ENCODE measurements at regions not wholly inside any gene's neighbourhood (a gene's known extent, or its start where the extent isn't known, plus 50 kb on each side); places are given as distances from the start of the nearest gene placed in this dataset.
A peak's percentile ranks its signal among the peaks of the same experiment; 100 is the strongest.

- DNase-seq (ENCODE audit: low spot score in 2 of 2) (no peak), ATAC-seq (peak; percentile 73 to 86)
- Mint-ChIP-seq H3K27ac (no peak overlapping the region), H3K9me3 (peaks cover 0 to 5% of the 10 kb centered on the region in 2 donors), H3K36me3 (peaks cover 18 to 24% of the 10 kb centered on the region in 2 donors)
Observed at GRCh38 chr4:4693258-4693657, 151.4 kb upstream of the STX18 start.

- ATAC-seq (no peak), DNase-seq (ENCODE audit: low spot score in 2 of 2) (no peak)
- no peak overlapping the region for H3K27ac Mint-ChIP-seq
- H3K9me3 Mint-ChIP-seq = peaks cover 0 to 5% of the 10 kb centered on the region in 2 donors
- H3K36me3 Mint-ChIP-seq = peaks cover 18 to 24% of the 10 kb centered on the region in 2 donors
Observed at GRCh38 chr4:4690854-4691253, 149.0 kb upstream of the STX18 start.

- DNase-seq (ENCODE audit: low spot score in 2 of 2) (no peak), ATAC-seq (peak; percentile 70 to 73)
- H3K36me3 Mint-ChIP-seq = peaks cover 18 to 24% of the 10 kb centered on the region in 2 donors
- H3K9me3 Mint-ChIP-seq = peaks cover 0 to 5% of the 10 kb centered on the region in 2 donors
- H3K27ac Mint-ChIP-seq = no peak overlapping the region
Observed at GRCh38 chr4:4689694-4690440, 148.0 kb upstream of the STX18 start.

- Mint-ChIP-seq H3K36me3 (peaks cover 18 to 24% of the 10 kb centered on the region in 2 donors), H3K27ac (no peak overlapping the region), H3K9me3 (peaks cover 0 to 5% of the 10 kb centered on the region in 2 donors)
- DNase-seq (ENCODE audit: low spot score in 2 of 2) (no peak), ATAC-seq (no peak)
Observed at GRCh38 chr4:4687935-4688727, 146.3 kb upstream of the STX18 start.

- no peak for DNase-seq (ENCODE audit: low spot score in 2 of 2)
- peaks cover 18 to 25% of the 10 kb centered on the region in 2 donors for H3K36me3 Mint-ChIP-seq
- peaks cover 0 to 5% of the 10 kb centered on the region in 2 donors for H3K9me3 Mint-ChIP-seq
- H3K27ac Mint-ChIP-seq = no peak overlapping the region
- ATAC-seq = no peak
Observed at GRCh38 chr4:4687100-4687499, 145.3 kb upstream of the STX18 start.

GRCh38 chr4:4685810-4686795 lies 144.3 kb upstream of the STX18 start:
- ATAC-seq (no peak), DNase-seq (ENCODE audit: low spot score in 2 of 2) (no peak)
- H3K9me3 Mint-ChIP-seq = peaks cover 0 to 5% of the 10 kb centered on the region in 2 donors
- H3K36me3 Mint-ChIP-seq = peaks cover 12 to 22% of the 10 kb centered on the region in 2 donors
- H3K27ac Mint-ChIP-seq = no peak overlapping the region

- Mint-ChIP-seq H3K36me3 (peaks cover 0 to 10% of the 10 kb centered on the region in 2 donors), H3K9me3 (no peaks in the 10 kb centered on the region), H3K27ac (no peak overlapping the region)
- DNase-seq (ENCODE audit: low spot score in 2 of 2) = no peak
- ATAC-seq = no peak
Observed at GRCh38 chr4:4681653-4682052, 139.8 kb upstream of the STX18 start.

- DNase-seq (ENCODE audit: low spot score in 2 of 2) (no peak), ATAC-seq (no peak)
- Mint-ChIP-seq H3K36me3 (peaks cover 0 to 10% of the 10 kb centered on the region in 2 donors), H3K27ac (peak overlapping the region in 1 of 2 donors; percentile 12), H3K9me3 (no peaks in the 10 kb centered on the region)
Observed at GRCh38 chr4:4680758-4681157, 138.9 kb upstream of the STX18 start.

- DNase-seq (ENCODE audit: low spot score in 2 of 2) = no peak
- peaks cover 0 to 10% of the 10 kb centered on the region in 2 donors for H3K36me3 Mint-ChIP-seq
- no peak overlapping the region for H3K27ac Mint-ChIP-seq
- no peak for ATAC-seq
- no peaks in the 10 kb centered on the region for H3K9me3 Mint-ChIP-seq
Observed at GRCh38 chr4:4680243-4680642, 138.4 kb upstream of the STX18 start.

GRCh38 chr4:4677556-4678522 lies 136.0 kb upstream of the STX18 start:
- ATAC-seq = no peak
- Mint-ChIP-seq H3K36me3 (peaks cover 0 to 14% of the 10 kb centered on the region in 2 donors), H3K27ac (no peak overlapping the region), H3K9me3 (no peaks in the 10 kb centered on the region)
- no peak for DNase-seq (ENCODE audit: low spot score in 2 of 2)

GRCh38 chr4:4675641-4676040 lies 133.8 kb upstream of the STX18 start:
- no peak for DNase-seq (ENCODE audit: low spot score in 2 of 2)
- Mint-ChIP-seq H3K27ac (no peak overlapping the region), H3K36me3 (peaks cover 0 to 10% of the 10 kb centered on the region in 2 donors), H3K9me3 (no peaks in the 10 kb centered on the region)
- no peak for ATAC-seq

GRCh38 chr4:4675051-4675581 lies 133.3 kb upstream of the STX18 start:
- H3K9me3 Mint-ChIP-seq = no peaks in the 10 kb centered on the region
- ATAC-seq (no peak), DNase-seq (ENCODE audit: low spot score in 2 of 2) (no peak)
- H3K36me3 Mint-ChIP-seq = peaks cover 0 to 10% of the 10 kb centered on the region in 2 donors
- H3K27ac Mint-ChIP-seq = no peak overlapping the region

GRCh38 chr4:4673070-4673469 lies 131.2 kb upstream of the STX18 start:
- ATAC-seq = no peak
- no peak for DNase-seq (ENCODE audit: low spot score in 2 of 2)
- Mint-ChIP-seq H3K36me3 (peaks cover 0 to 10% of the 10 kb centered on the region in 2 donors), H3K27ac (no peak overlapping the region), H3K9me3 (no peaks in the 10 kb centered on the region)

- H3K36me3 Mint-ChIP-seq = peaks cover 0 to 8% of the 10 kb centered on the region in 2 donors
- ATAC-seq = no peak
- DNase-seq (ENCODE audit: low spot score in 2 of 2) = no peak
- no peak overlapping the region for H3K27ac Mint-ChIP-seq
- no peaks in the 10 kb centered on the region for H3K9me3 Mint-ChIP-seq
Observed at GRCh38 chr4:4672402-4672801, 130.6 kb upstream of the STX18 start.

GRCh38 chr4:4671774-4672349 lies 130.0 kb upstream of the STX18 start:
- no peak overlapping the region for H3K27ac Mint-ChIP-seq
- ATAC-seq (no peak), DNase-seq (ENCODE audit: low spot score in 2 of 2) (no peak)

More at GRCh38 chr4:4671774-4672349, 130.0 kb upstream of the STX18 start:
- Mint-ChIP-seq H3K36me3 (peaks cover 0 to 8% of the 10 kb centered on the region in 2 donors), H3K9me3 (no peaks in the 10 kb centered on the region)
